GM10266 (cell line): ENCODE measurements at regions not wholly inside any gene's neighbourhood (a gene's known extent, or its start where the extent isn't known, plus 50 kb on each side); places are given as distances from the start of the nearest gene placed in this dataset.

Source experiments
- DNase-seq: peaks from one replicate; pipeline ENCODE4 v3.0.0; 2012; ENCODE audit errors: extremely low spot score
- TF ChIP-seq, protein P1 (sequence below): IDR thresholded peaks from 2 replicates; pipeline ENCODE4 v1.5.1; 2012; ENCODE audit warnings: mild to moderate bottlenecking, low read depth; ENCODE audit not compliant: control insufficient read depth, insufficient read depth; ENCODE audit errors: missing control alignments

DNA sequence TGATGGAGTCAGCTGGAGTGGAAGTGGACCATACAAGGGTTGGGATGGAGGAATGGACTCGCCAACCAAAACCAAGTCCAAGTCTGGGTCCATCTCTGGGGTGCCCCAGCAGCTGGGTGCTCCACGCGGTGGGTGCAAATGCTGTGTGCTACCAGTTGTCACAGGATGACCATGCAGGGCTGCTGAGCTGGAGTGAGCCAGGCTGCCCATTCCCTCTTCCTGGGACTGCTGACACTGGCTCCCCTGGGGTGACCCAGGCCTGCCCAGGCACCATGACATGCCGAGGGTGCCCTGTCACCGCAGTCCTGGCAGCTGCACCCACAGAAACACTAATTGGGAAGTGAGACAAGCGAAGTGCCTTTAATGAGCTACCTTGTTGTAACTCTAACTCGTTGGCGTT lies 140.2 kb downstream of the TPRA1 start:
- no peak for DNase-seq
- TF ChIP-seq, protein P1, sequence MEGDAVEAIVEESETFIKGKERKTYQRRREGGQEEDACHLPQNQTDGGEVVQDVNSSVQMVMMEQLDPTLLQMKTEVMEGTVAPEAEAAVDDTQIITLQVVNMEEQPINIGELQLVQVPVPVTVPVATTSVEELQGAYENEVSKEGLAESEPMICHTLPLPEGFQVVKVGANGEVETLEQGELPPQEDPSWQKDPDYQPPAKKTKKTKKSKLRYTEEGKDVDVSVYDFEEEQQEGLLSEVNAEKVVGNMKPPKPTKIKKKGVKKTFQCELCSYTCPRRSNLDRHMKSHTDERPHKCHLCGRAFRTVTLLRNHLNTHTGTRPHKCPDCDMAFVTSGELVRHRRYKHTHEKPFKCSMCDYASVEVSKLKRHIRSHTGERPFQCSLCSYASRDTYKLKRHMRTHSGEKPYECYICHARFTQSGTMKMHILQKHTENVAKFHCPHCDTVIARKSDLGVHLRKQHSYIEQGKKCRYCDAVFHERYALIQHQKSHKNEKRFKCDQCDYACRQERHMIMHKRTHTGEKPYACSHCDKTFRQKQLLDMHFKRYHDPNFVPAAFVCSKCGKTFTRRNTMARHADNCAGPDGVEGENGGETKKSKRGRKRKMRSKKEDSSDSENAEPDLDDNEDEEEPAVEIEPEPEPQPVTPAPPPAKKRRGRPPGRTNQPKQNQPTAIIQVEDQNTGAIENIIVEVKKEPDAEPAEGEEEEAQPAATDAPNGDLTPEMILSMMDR, result no peak

DNA sequence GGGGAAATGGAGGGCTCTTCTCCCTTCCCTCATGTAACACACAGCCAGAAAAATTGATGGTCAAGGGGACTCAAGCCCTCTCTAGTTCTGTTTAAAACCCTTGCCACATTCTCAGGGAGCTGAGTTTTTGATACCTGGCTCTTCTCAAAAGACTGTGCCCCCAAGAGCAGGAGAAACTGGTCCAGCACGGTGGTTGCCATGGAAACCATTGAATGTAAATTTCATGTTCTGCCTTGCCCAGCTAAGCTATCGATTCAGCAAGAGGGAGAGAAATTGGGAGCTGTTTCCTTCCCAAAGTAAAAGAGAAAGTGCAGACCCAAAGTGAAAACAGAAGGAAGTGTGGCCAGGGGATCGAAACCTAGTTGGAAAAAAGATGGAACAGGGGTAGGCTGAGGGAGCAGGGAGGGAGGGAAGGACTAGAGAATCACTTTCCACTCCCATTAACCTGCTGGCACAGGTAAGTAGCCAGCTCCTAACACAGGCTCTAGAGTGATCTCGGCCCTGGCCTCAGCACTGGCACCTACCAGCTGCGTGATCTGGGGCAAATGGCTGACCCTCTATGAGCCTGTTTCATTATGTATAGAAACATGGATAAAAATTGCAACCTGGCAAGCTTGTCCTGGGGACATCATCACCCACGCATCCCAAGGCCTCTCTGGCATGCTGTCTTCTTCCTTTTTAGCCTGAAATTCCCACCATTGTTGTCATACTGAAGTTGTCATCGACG lies 140.9 kb downstream of the TPRA1 start:
- TF ChIP-seq, protein P1, result no peak
- no peak for DNase-seq

DNA sequence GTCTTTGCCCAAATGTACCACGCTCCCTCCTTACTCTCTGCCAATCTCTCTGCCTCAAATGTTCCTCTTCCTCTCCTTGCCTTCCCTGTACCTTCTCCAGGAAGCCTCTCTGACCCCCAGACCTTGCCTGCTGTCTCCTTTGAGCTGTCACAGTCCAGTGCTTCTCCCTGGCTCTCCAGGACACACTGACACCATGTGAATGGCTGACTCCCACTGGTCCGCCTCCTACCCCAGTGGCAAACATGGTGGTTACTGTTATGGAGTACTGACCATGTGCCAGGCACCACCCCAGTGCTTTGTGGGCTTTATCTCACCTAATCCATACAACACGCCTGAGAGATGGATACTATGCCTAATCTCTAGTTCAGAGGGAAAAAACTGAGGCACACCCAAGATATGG lies 141.9 kb downstream of the TPRA1 start:
- DNase-seq, result no peak
- TF ChIP-seq, protein P1, result no peak

DNA sequence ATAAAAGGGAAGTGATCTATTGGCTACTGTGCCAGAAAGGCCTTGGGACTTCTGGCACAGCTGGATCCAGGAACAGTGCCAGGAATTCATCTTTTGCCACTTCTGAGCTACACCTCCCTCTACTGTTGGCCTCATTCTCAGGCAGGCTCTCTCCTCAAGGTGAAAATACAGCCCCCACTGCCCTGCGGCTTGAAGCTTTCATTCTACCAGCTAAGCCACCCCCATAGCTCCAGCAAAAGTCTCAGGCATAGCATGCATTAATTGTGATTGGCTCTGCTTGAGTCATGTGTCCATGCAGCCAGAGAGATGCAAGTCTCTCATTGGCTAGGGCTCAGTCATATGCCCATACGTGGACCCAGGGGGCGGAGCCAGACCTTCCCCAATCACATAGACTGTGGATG lies 142.4 kb downstream of the TPRA1 start:
- TF ChIP-seq, protein P1, result no peak
- no peak for DNase-seq

DNA sequence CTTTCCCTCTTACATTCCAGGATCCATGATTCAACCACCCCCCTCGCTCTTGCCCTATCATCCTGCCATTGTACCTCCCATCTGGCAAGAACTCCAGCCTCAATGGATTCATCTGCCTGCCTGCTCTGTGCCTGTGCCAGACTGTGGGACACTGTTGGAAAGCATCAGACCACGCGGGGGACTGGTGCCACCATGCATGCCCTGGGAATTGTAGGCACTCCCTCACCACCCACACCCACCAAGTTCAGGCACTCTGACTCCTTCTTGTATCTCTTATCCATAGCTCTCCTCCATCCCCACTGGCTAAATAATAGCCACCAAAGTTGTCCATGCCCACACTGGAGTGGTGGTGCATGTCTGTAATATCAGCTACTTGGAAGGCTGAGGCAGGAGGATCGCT lies 143.8 kb downstream of the TPRA1 start:
- TF ChIP-seq, protein P1, result no peak
- no peak for DNase-seq

DNA sequence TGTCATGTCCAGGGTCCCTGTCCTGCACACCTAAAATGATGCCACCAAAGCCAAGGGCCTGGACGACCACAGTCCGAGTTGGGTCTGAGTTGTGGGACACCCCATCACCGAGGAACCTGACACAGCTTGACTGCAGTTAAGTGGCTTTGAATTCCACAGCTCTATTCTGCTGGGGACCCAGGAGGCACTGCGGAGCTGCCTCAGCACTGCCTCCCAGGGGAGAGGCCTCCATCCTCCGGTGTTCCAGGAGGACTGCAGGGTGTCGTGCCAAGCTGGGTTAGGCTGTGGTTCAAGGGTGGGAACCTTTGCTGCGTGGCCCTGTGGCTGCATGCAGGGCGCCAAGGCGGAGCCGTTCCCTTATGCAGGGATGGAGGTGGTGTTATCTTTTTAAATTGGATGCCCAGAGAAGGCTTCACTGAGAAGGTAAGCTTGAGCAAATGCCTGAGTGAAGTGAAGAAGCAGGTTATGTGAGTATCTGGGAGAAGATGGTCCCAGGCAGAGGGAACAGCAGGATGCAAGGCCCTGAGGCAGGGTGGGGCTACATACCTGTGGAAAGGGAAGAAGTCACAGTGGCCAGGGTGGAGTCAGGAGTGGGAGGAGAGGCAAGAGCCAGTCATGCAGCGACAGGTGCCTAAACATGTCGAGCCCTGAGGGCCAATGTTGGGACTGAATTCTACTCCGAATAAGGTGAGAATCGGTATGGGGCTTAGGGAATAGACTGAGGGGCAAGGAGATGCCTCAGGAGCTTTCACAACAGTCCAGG lies 144.8 kb downstream of the TPRA1 start:
- TF ChIP-seq, protein P1, result no peak
- DNase-seq, result no peak

DNA sequence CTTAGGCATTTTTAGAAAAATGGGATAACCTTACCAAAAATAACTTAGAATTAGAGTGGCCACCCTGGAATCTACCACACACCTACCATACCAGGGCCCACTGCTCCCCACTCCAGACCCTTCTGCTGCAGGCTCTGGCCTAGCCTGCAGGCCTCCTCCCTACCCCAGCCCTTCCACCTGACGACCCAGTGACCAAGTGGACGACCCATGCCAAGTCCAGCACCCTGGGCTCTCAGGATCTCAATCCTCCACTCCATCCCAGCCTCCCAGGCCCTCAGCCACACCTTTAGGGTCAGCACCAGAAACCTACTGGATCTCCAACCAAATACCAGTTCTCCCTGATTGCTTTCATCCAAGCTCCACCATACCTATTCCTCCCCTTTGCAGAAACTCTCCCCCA lies 145.8 kb downstream of the TPRA1 start:
- DNase-seq, result no peak
- TF ChIP-seq, protein P1, result no peak
